ENCODE measurements at regions not wholly inside any gene's neighbourhood (a gene's known extent, or its start where the extent isn't known, plus 50 kb on each side); places are given as distances from the start of the nearest gene placed in this dataset.

- no peak overlapping the region for H2AFZ ChIP-seq (ENCODE audit: low read depth)
- no peaks in the 10 kb centered on the region for H3F3A ChIP-seq (replicated peaks; ENCODE audit: insufficient read depth)
- H3K27me3 ChIP-seq (ENCODE audit: insufficient read depth) = peaks cover 4% of the 10 kb centered on the region
- H3K79me2 ChIP-seq (ENCODE audit: insufficient read depth) = no peaks in the 10 kb centered on the region
- no peak overlapping the region for H3K4me3 ChIP-seq (ENCODE audit: low read depth in 2 of 2, low read length in 1 of 2)
- no peak for DNase-seq
- no peak overlapping the region for H3K27ac ChIP-seq (ENCODE audit: low read depth in 2 of 2, low read length in 1 of 2)
- H3K9ac ChIP-seq = no peak overlapping the region
- no peaks in the 10 kb centered on the region for H4K20me1 ChIP-seq (ENCODE audit: insufficient read depth)
- no peak for TF ChIP-seq TAF1 (IDR thresholded peaks at IDR 0.05; ENCODE audit: borderline replicate concordance, low read depth, low read length)
- TF ChIP-seq FOXM1 (IDR thresholded peaks at IDR 0.05; ENCODE audit: low read depth) = no peak
- no peak for TF ChIP-seq USF2 (IDR thresholded peaks at IDR 0.05; ENCODE audit: borderline replicate concordance, low read depth, low read length)
- no peak for TF ChIP-seq CHD2 (IDR thresholded peaks at IDR 0.05; ENCODE audit: low read length, partially characterized antibody)
- no peak for TF ChIP-seq RCOR1 (IDR thresholded peaks at IDR 0.05; ENCODE audit: low read length)
- no peak for TF ChIP-seq EZH2phosphoT487 (IDR thresholded peaks at IDR 0.05; ENCODE audit: borderline replicate concordance, low read depth)
- no peak for TF ChIP-seq MXI1 (IDR thresholded peaks at IDR 0.05; ENCODE audit: low read depth, low read length)
- TF ChIP-seq YY1 (IDR thresholded peaks at IDR 0.05; ENCODE audit: low read depth) = no peak
- no peak for TF ChIP-seq EP300 (IDR thresholded peaks at IDR 0.05; ENCODE audit: borderline replicate concordance in 1 of 2, low read depth in 1 of 2, low read length in 1 of 2)
- H3K9me3 ChIP-seq = no peaks in the 10 kb centered on the region
- H3K9me2 ChIP-seq = no peaks in the 10 kb centered on the region
- H3K4me1 ChIP-seq (ENCODE audit: control insufficient read depth in 1 of 2, insufficient read depth in 2 of 2, low read depth in 1 of 2, low read length in 1 of 2) = no peaks in the 10 kb centered on the region
- POLR2A ChIA-PET = no interaction called here
- CTCF ChIA-PET = no interaction called here
- no peaks in the 10 kb centered on the region for H3K36me3 ChIP-seq (replicated peaks in 1 of 2; ENCODE audit: control insufficient read depth in 1 of 2, insufficient read depth in 2 of 2, low read length in 1 of 2)
- H3K4me2 ChIP-seq = no peak overlapping the region
- 12% methylated on average over 5 of the region's 5 CpGs for WGBS (ENCODE audit: low lambda C conversion rate)
Observed at GRCh38 chr15:52866698-52867097, 76.6 kb upstream of the ONECUT1 start.

GRCh38 chr15:52862677-52863076, 72.5 kb upstream of the ONECUT1 start:
- no peak for DNase-seq
- no peak overlapping the region for H2AFZ ChIP-seq (ENCODE audit: low read depth)
- 27% methylated on average over 7 of the region's 7 CpGs for WGBS (ENCODE audit: low lambda C conversion rate)
- H3K27me3 ChIP-seq (ENCODE audit: insufficient read depth) = peaks cover 15% of the 10 kb centered on the region
- no peak overlapping the region for H3K27ac ChIP-seq (ENCODE audit: low read depth in 2 of 2, low read length in 1 of 2)
- H4K20me1 ChIP-seq (ENCODE audit: insufficient read depth) = no peaks in the 10 kb centered on the region
- no peaks in the 10 kb centered on the region for H3K9me3 ChIP-seq
- H3K4me3 ChIP-seq (ENCODE audit: low read depth in 2 of 2, low read length in 1 of 2) = no peak overlapping the region
- H3K9me2 ChIP-seq = no peaks in the 10 kb centered on the region
- CTCF ChIA-PET = interaction anchor here (1.0 kb wide), 1 partner anchor 334 kb away, joined by 3 read pairs; no protein-coding TSS in a partner anchor
- no peaks in the 10 kb centered on the region for H3K4me1 ChIP-seq (ENCODE audit: control insufficient read depth in 1 of 2, insufficient read depth in 2 of 2, low read depth in 1 of 2, low read length in 1 of 2)
- TF ChIP-seq SMC3 (IDR thresholded peaks at IDR 0.05; ENCODE audit: low read depth, low read length) = no peak
- no peak for TF ChIP-seq POLR2AphosphoS5 (IDR thresholded peaks at IDR 0.05; ENCODE audit: low read depth, low read length)
- TF ChIP-seq USF2 (IDR thresholded peaks at IDR 0.05; ENCODE audit: borderline replicate concordance, low read depth, low read length) = no peak
- TF ChIP-seq MAX (IDR thresholded peaks at IDR 0.05; ENCODE audit: low read depth) = no peak
- TF ChIP-seq RXRA (IDR thresholded peaks at IDR 0.05; ENCODE audit: borderline replicate concordance, low read depth) = no peak
- TF ChIP-seq TEAD4 (IDR thresholded peaks at IDR 0.05; ENCODE audit: borderline replicate concordance, insufficient read depth) = no peak
- no peak for TF ChIP-seq EZH2phosphoT487 (IDR thresholded peaks at IDR 0.05; ENCODE audit: borderline replicate concordance, low read depth)
- TF ChIP-seq ZBTB33 (IDR thresholded peaks at IDR 0.05; ENCODE audit: borderline replicate concordance, low read depth) = no peak
- no peak for TF ChIP-seq RAD21 (IDR thresholded peaks at IDR 0.05; ENCODE audit: low read length)
- no peak for TF ChIP-seq TCF12 (IDR thresholded peaks at IDR 0.05)
- no peak for TF ChIP-seq USF1 (IDR thresholded peaks at IDR 0.05; ENCODE audit: borderline replicate concordance, low read depth)
- TF ChIP-seq RFX5 (IDR thresholded peaks at IDR 0.05; ENCODE audit: low read length) = no peak
- TF ChIP-seq FOXM1 (IDR thresholded peaks at IDR 0.05; ENCODE audit: low read depth) = no peak
- POLR2A ChIA-PET = no interaction called here
- no peak overlapping the region for H3K9ac ChIP-seq
- no peaks in the 10 kb centered on the region for H3K36me3 ChIP-seq (replicated peaks in 1 of 2; ENCODE audit: control insufficient read depth in 1 of 2, insufficient read depth in 2 of 2, low read length in 1 of 2)
- no peak overlapping the region for H3K4me2 ChIP-seq
- no peaks in the 10 kb centered on the region for H3K79me2 ChIP-seq (ENCODE audit: insufficient read depth)
- no peaks in the 10 kb centered on the region for H3F3A ChIP-seq (replicated peaks; ENCODE audit: insufficient read depth)

All from SK-N-SH (cell line).